Activated T-helper 17 cell treated with anti-CD3 and anti-CD28 coated beads, Interleukin-2, amount 50 U/mL, for 72 hours (primary cell): ENCODE measurements at regions not wholly inside any gene's neighbourhood (a gene's known extent, or its start where the extent isn't known, plus 50 kb on each side); places are given as distances from the start of the nearest gene placed in this dataset.

ENCODE experiments used
- ATAC-seq: fragments of 150-1000 bp; cut with Tn5 transposase; replicated peaks from 2 replicates; pipeline ENCODE4 v1.10.0; 2021; ENCODE audit warnings: mild to moderate bottlenecking, moderate library complexity
- H3K27ac Mint-ChIP-seq: one replicate; pipeline ENCODE4 v1.8.0; 2022; ENCODE audit warnings: mixed read lengths
- H3K27me3 Mint-ChIP-seq: one replicate; pipeline ENCODE4 v1.8.0; 2022; ENCODE audit warnings: mixed read lengths
- H3K36me3 Mint-ChIP-seq: one replicate; pipeline ENCODE4 v1.8.0; 2022; ENCODE audit warnings: low read depth, mild to moderate bottlenecking, mixed read lengths
- H3K4me1 Mint-ChIP-seq: one replicate; pipeline ENCODE4 v1.8.0; 2022; ENCODE audit warnings: mixed read lengths
- H3K4me3 Mint-ChIP-seq: one replicate; pipeline ENCODE4 v1.8.0; 2022; ENCODE audit warnings: mild to moderate bottlenecking, mixed read lengths
- H3K9me3 Mint-ChIP-seq: one replicate; pipeline ENCODE4 v1.8.0; 2022; ENCODE audit warnings: mixed read lengths

DNA sequence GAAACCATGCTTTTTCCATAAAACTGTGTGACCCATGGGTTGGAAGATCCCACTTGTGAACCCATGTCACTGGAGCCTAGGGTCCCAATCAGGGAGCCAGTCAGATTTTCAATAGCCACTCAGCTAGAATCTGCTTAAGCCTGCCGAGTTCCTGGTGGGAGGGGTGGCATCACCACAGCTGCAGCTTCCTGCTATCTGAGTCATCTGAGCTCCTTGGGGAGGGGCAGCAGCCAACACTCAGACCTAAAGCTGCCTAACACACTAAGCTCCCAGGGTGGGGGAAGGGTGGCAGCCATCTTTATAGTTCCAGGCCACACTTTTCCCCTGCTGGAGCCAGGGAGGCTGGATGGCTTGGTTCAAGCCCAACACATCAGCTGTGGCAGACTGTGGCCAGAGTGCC is 350.1 kb downstream of the C4orf33 start:
- peaks cover 12% of the 10 kb centered on the region for H3K9me3 Mint-ChIP-seq
- H3K4me1 Mint-ChIP-seq, result no peaks in the 10 kb centered on the region
- no peak for ATAC-seq
- peaks cover 8% of the 10 kb centered on the region for H3K27me3 Mint-ChIP-seq
- no peak overlapping the region for H3K4me3 Mint-ChIP-seq
- no peaks in the 10 kb centered on the region for H3K36me3 Mint-ChIP-seq
- H3K27ac Mint-ChIP-seq, result no peak overlapping the region

- peaks cover 5% of the 10 kb centered on the region for H3K9me3 Mint-ChIP-seq
- H3K4me3 Mint-ChIP-seq, result no peak overlapping the region
- no peaks in the 10 kb centered on the region for H3K36me3 Mint-ChIP-seq
- no peaks in the 10 kb centered on the region for H3K4me1 Mint-ChIP-seq
- H3K27me3 Mint-ChIP-seq, result peaks cover 4% of the 10 kb centered on the region
- ATAC-seq, result no peak
- no peak overlapping the region for H3K27ac Mint-ChIP-seq
Measured at GRCh38 chr4:129453524-129454200, 357.7 kb downstream of the C4orf33 start.

GRCh38 chr4:129455482-129455881 is 359.5 kb downstream of the C4orf33 start:
- Mint-ChIP-seq H3K9me3 (no peaks in the 10 kb centered on the region), H3K27ac (no peak overlapping the region), H3K36me3 (no peaks in the 10 kb centered on the region), H3K4me1 (no peaks in the 10 kb centered on the region), H3K27me3 (no peaks in the 10 kb centered on the region), H3K4me3 (no peak overlapping the region)
- ATAC-seq, result no peak

GRCh38 chr4:129468624-129469023 is 372.7 kb downstream of the C4orf33 start:
- H3K27me3 Mint-ChIP-seq, result no peaks in the 10 kb centered on the region
- no peak for ATAC-seq
- no peak overlapping the region for H3K27ac Mint-ChIP-seq
- no peak overlapping the region for H3K4me3 Mint-ChIP-seq
- no peaks in the 10 kb centered on the region for H3K36me3 Mint-ChIP-seq
- no peaks in the 10 kb centered on the region for H3K4me1 Mint-ChIP-seq
- peaks cover 7% of the 10 kb centered on the region for H3K9me3 Mint-ChIP-seq

DNA sequence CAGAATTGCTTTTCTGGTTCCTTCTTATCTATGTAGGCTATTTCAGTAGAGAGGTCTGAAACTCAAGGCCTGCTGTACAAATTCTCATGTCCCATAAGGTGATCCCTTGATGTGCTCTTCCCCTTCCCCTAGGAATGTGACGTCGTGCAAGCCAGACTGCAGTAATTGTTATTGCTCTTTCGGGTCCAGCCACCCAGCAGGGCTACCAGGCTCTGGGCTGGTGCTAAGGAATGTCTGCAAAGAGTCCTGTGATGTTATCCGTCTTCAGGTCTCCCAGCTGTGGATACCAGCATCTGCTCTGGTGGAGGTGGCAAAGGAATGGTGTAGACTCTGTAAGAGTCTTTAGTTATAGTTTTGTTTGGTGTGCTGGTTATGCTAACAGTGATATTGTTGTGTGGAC is 378.7 kb downstream of the C4orf33 start:
- no peak overlapping the region for H3K4me3 Mint-ChIP-seq
- no peak for ATAC-seq

DNA sequence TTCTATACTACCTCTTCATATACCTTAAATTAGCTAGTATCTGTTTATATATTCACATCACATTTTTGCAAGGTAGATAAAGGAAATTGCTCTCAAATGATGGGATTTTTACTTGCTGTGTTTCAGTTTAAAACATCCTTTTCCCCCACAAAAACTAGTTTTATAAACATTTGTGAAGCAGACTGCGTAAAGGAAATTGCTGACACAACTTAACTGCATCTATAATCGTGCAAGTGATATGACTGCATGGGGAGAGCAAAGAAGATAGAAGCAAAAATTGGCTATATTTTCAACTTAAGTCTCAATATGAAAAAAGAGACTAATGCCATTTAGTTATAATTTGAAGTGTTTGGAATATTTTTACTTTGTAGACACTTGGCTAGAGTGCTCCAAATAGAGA is 385.2 kb downstream of the C4orf33 start:
- no peak for ATAC-seq
- Mint-ChIP-seq H3K36me3 (no peaks in the 10 kb centered on the region), H3K4me3 (no peak overlapping the region), H3K27me3 (peaks cover 3% of the 10 kb centered on the region), H3K27ac (no peak overlapping the region), H3K4me1 (no peaks in the 10 kb centered on the region), H3K9me3 (no peaks in the 10 kb centered on the region)

More for the DNA sequence above, 378.7 kb downstream of the C4orf33 start:
- Mint-ChIP-seq H3K27me3 (peaks cover 3% of the 10 kb centered on the region), H3K27ac (no peak overlapping the region), H3K36me3 (no peaks in the 10 kb centered on the region), H3K4me1 (no peaks in the 10 kb centered on the region), H3K9me3 (peaks cover 14% of the 10 kb centered on the region)

GRCh38 chr4:129488427-129488826 is 392.5 kb downstream of the C4orf33 start:
- H3K27ac Mint-ChIP-seq, result no peak overlapping the region
- H3K36me3 Mint-ChIP-seq, result no peaks in the 10 kb centered on the region
- no peaks in the 10 kb centered on the region for H3K9me3 Mint-ChIP-seq
- H3K4me3 Mint-ChIP-seq, result no peak overlapping the region
- peaks cover 7% of the 10 kb centered on the region for H3K27me3 Mint-ChIP-seq
- H3K4me1 Mint-ChIP-seq, result no peaks in the 10 kb centered on the region
- no peak for ATAC-seq

DNA sequence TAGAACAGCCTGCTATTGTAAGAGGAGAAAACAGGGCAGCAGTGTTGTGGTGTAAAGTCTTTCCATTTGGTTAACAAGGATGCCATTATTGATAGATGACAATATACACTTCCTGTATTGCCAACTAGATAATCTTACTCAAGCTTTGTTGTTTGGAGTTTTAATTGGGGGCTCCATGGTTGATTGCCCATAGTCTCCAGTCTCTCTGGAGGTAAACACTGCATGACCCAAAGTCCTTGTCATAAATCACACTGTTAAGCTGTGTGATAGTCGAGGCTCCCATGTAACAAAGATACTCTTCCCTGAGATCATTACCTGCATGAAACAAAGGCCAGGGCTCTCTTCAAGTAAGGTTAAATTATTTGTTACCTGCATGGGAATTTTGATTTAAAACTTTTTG is 394.6 kb downstream of the C4orf33 start:
- peaks cover 7% of the 10 kb centered on the region for H3K27me3 Mint-ChIP-seq
- H3K4me3 Mint-ChIP-seq, result no peak overlapping the region
- no peak for ATAC-seq
- H3K9me3 Mint-ChIP-seq, result no peaks in the 10 kb centered on the region
- H3K4me1 Mint-ChIP-seq, result no peaks in the 10 kb centered on the region
- no peaks in the 10 kb centered on the region for H3K36me3 Mint-ChIP-seq
- no peak overlapping the region for H3K27ac Mint-ChIP-seq

- Mint-ChIP-seq H3K27me3 (peaks cover 3% of the 10 kb centered on the region), H3K4me1 (no peaks in the 10 kb centered on the region), H3K27ac (no peak overlapping the region), H3K36me3 (no peaks in the 10 kb centered on the region), H3K9me3 (no peaks in the 10 kb centered on the region), H3K4me3 (no peak overlapping the region)
- no peak for ATAC-seq
Measured at GRCh38 chr4:129498626-129499025, 402.7 kb downstream of the C4orf33 start.

DNA sequence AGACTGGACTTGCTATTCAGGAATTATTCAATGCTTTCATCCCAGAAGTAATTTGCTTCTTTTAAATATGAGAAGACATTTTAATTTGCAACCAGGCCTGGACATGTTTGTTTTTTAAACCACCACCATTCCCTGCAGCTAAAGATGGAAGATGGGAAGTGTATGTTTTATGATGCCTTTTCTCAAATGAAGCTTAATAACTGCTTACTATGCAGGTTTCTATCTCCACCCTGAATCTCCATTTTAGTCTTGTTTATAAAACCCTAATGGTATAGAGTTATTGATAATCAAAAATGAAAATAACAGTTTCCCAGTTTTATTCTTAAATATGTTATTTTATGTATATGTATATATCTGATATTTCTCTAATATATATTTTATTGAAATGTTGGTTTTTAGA is 418.9 kb downstream of the C4orf33 start:
- Mint-ChIP-seq H3K27ac (no peak overlapping the region), H3K27me3 (no peaks in the 10 kb centered on the region), H3K9me3 (peaks cover 3% of the 10 kb centered on the region), H3K4me3 (no peak overlapping the region), H3K36me3 (no peaks in the 10 kb centered on the region), H3K4me1 (no peaks in the 10 kb centered on the region)
- ATAC-seq, result no peak

DNA sequence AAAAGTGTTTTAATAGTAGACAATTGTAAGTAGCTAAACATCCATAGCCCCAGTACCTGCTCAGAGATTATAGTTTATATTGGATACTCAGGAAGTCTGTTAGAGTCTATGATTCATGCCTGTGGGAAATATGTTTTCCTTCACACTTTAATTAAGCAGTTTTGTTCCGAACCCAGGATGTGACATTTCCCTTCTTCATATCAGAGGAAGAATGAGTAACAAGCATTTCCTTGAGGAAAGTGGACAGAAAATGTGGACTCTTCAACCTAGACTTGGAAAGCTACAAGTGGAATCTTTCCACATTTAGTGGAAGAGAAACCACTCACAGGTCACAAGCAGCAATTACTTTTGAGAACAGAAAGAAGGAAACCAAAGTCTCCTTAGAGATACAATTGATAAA is 419.4 kb downstream of the C4orf33 start:
- Mint-ChIP-seq H3K4me3 (no peak overlapping the region), H3K27ac (no peak overlapping the region), H3K36me3 (no peaks in the 10 kb centered on the region), H3K4me1 (no peaks in the 10 kb centered on the region), H3K9me3 (peaks cover 3% of the 10 kb centered on the region), H3K27me3 (no peaks in the 10 kb centered on the region)
- no peak for ATAC-seq

- ATAC-seq, result no peak
- Mint-ChIP-seq H3K4me3 (no peak overlapping the region), H3K36me3 (no peaks in the 10 kb centered on the region), H3K27me3 (no peaks in the 10 kb centered on the region), H3K27ac (no peak overlapping the region), H3K9me3 (no peaks in the 10 kb centered on the region), H3K4me1 (no peaks in the 10 kb centered on the region)
Measured at GRCh38 chr4:129526812-129527211, 430.9 kb downstream of the C4orf33 start.

DNA sequence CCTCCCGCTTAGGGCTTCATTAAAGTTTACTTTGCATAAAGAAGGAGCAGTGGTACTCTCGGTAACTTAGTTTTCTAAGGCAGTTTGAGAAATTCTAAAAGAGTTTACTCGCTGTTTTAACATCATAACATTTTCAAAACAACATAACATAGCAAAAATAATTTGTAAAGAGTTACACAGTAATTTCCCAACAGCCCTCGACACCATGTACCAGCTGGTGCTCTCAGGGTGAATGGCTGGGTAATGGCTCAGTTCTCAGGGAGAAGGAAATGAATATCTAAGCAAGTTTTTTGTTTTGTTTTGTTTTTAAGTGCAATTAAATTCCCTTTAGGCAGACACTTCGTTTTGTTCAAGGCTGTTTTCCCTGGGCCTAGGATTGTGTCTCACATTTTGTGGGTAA is 435.3 kb downstream of the C4orf33 start:
- no peak overlapping the region for H3K4me3 Mint-ChIP-seq
- ATAC-seq, result no peak
- peaks cover 3% of the 10 kb centered on the region for H3K9me3 Mint-ChIP-seq
- no peaks in the 10 kb centered on the region for H3K36me3 Mint-ChIP-seq
- H3K4me1 Mint-ChIP-seq, result no peaks in the 10 kb centered on the region
- H3K27ac Mint-ChIP-seq, result no peak overlapping the region
- no peaks in the 10 kb centered on the region for H3K27me3 Mint-ChIP-seq

GRCh38 chr4:129532573-129532972 is 436.6 kb downstream of the C4orf33 start:
- no peak overlapping the region for H3K27ac Mint-ChIP-seq
- no peaks in the 10 kb centered on the region for H3K36me3 Mint-ChIP-seq
- H3K27me3 Mint-ChIP-seq, result no peaks in the 10 kb centered on the region
- H3K4me3 Mint-ChIP-seq, result no peak overlapping the region
- peaks cover 3% of the 10 kb centered on the region for H3K9me3 Mint-ChIP-seq
- no peak for ATAC-seq
- H3K4me1 Mint-ChIP-seq, result no peaks in the 10 kb centered on the region

- Mint-ChIP-seq H3K4me3 (no peak overlapping the region), H3K27ac (no peak overlapping the region), H3K36me3 (no peaks in the 10 kb centered on the region), H3K27me3 (peaks cover under 1% of the 10 kb centered on the region), H3K4me1 (no peaks in the 10 kb centered on the region), H3K9me3 (peaks cover 8% of the 10 kb centered on the region)
- no peak for ATAC-seq
Measured at GRCh38 chr4:129543299-129543698, 447.3 kb downstream of the C4orf33 start.
